ENCODE measurements at regions not wholly inside any gene's neighbourhood (a gene's known extent, or its start where the extent isn't known, plus 50 kb on each side); places are given as distances from the start of the nearest gene placed in this dataset.

DNA sequence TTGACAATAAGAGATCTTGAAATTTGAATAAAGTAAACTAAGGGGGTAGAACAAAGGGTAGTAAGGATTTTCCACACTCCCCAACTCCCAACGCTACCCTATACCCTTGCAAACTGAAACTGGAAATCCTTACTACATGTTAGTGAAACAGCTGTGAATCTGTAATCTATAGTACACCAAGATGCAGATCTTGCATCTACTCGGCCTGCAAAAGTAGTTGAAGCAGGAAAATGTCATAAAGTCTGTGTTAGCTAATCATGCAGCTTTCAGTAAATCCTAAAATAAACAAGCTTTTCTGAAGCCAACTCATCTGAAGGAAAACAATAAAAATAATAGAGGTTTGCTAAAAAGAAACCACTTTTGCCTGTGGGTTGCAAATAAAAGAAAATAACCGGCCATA, 1242.0 kb upstream of the ACO1 start:
- ChIA-PET POLR2A (no interaction called here), CTCF (no interaction called here)
- no peak overlapping the region for H3K27ac ChIP-seq (ENCODE audit: low read length)
- no peak overlapping the region for H3K4me3 ChIP-seq (ENCODE audit: low read depth in 2 of 2, low read length in 2 of 2)
- no peak for DNase-seq (ENCODE audit: low read depth, low spot score)
- H3K27me3 ChIP-seq (ENCODE audit: control insufficient read depth, insufficient read depth, low read length): no peaks in the 10 kb centered on the region
- ATAC-seq: no peak
- in situ Hi-C loops (cut with HindIII; ENCODE audit: low pct_unique_long_range_greater_than_20kb, low sequenced_read_pairs) (no loop called here), intact Hi-C loops (cut with micrococcal nuclease; ENCODE audit: unreplicated experiment) (no loop called here)
- H3K9me3 ChIP-seq (ENCODE audit: control insufficient read depth, insufficient read depth, low read depth, low read length): peaks cover 3% of the 10 kb centered on the region; the same call in 1 of the 2 replicates
- no peaks in the 10 kb centered on the region for H3K4me1 ChIP-seq (ENCODE audit: control insufficient read depth, insufficient read depth, low read length)
- TF ChIP-seq POLR2AphosphoS5 (IDR thresholded peaks at IDR 0.05; ENCODE audit: low read depth, low read length) (no peak), TCF7L2 (IDR thresholded peaks at IDR 0.05; ENCODE audit: low read depth, low read length) (no peak), SIN3A (IDR thresholded peaks at IDR 0.05; ENCODE audit: borderline replicate concordance, insufficient read depth, low read depth, low read length) (no peak)
- TF ChIP-seq, protein P1, sequence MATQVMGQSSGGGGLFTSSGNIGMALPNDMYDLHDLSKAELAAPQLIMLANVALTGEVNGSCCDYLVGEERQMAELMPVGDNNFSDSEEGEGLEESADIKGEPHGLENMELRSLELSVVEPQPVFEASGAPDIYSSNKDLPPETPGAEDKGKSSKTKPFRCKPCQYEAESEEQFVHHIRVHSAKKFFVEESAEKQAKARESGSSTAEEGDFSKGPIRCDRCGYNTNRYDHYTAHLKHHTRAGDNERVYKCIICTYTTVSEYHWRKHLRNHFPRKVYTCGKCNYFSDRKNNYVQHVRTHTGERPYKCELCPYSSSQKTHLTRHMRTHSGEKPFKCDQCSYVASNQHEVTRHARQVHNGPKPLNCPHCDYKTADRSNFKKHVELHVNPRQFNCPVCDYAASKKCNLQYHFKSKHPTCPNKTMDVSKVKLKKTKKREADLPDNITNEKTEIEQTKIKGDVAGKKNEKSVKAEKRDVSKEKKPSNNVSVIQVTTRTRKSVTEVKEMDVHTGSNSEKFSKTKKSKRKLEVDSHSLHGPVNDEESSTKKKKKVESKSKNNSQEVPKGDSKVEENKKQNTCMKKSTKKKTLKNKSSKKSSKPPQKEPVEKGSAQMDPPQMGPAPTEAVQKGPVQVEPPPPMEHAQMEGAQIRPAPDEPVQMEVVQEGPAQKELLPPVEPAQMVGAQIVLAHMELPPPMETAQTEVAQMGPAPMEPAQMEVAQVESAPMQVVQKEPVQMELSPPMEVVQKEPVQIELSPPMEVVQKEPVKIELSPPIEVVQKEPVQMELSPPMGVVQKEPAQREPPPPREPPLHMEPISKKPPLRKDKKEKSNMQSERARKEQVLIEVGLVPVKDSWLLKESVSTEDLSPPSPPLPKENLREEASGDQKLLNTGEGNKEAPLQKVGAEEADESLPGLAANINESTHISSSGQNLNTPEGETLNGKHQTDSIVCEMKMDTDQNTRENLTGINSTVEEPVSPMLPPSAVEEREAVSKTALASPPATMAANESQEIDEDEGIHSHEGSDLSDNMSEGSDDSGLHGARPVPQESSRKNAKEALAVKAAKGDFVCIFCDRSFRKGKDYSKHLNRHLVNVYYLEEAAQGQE (IDR thresholded peaks at IDR 0.05; ENCODE audit: insufficient read depth in 1 of 2, low read depth in 2 of 2, low read length in 1 of 2): no peak
- TF ChIP-seq, protein P2, sequence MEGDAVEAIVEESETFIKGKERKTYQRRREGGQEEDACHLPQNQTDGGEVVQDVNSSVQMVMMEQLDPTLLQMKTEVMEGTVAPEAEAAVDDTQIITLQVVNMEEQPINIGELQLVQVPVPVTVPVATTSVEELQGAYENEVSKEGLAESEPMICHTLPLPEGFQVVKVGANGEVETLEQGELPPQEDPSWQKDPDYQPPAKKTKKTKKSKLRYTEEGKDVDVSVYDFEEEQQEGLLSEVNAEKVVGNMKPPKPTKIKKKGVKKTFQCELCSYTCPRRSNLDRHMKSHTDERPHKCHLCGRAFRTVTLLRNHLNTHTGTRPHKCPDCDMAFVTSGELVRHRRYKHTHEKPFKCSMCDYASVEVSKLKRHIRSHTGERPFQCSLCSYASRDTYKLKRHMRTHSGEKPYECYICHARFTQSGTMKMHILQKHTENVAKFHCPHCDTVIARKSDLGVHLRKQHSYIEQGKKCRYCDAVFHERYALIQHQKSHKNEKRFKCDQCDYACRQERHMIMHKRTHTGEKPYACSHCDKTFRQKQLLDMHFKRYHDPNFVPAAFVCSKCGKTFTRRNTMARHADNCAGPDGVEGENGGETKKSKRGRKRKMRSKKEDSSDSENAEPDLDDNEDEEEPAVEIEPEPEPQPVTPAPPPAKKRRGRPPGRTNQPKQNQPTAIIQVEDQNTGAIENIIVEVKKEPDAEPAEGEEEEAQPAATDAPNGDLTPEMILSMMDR (IDR thresholded peaks at IDR 0.05): no peak
- no peaks in the 10 kb centered on the region for H3K36me3 ChIP-seq (ENCODE audit: control insufficient read depth, insufficient read depth, low read length)
- BruUV-seq (replicated peaks): no TSS peak

DNA sequence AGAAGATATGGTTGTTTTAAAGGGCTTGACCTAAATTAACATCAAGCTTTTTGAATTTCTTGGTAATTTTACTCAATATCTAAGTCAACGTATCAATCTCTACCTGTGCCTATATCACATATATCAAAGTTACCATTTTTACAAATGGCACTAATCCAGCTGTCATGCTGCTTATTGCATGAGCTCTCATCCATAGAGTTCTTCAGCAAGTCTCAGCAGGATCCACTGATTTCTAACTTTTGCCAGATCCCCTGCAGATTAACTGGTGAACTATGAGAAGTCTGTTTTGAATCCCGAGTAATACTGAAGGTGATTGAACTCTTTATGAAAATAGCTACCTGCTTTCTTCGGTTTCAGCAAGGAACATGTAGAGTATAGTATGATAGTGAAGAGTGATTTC, 1239.8 kb upstream of the ACO1 start:
- Histone ChIP-seq H3K9me3 (ENCODE audit: control insufficient read depth, insufficient read depth, low read depth, low read length) (peaks cover 4% of the 10 kb centered on the region; the same call in 1 of the 2 replicates), H3K4me1 (ENCODE audit: control insufficient read depth, insufficient read depth, low read length) (no peaks in the 10 kb centered on the region), H3K27me3 (ENCODE audit: control insufficient read depth, insufficient read depth, low read length) (no peaks in the 10 kb centered on the region), H3K27ac (ENCODE audit: low read length) (no peak overlapping the region), H3K36me3 (ENCODE audit: control insufficient read depth, insufficient read depth, low read length) (no peaks in the 10 kb centered on the region), H3K4me3 (ENCODE audit: low read depth in 2 of 2, low read length in 2 of 2) (no peak overlapping the region)
- intact Hi-C loops (cut with micrococcal nuclease; ENCODE audit: unreplicated experiment): no loop called here
- TF ChIP-seq SIN3A (IDR thresholded peaks at IDR 0.05; ENCODE audit: borderline replicate concordance, insufficient read depth, low read depth, low read length): no peak
- TF ChIP-seq, protein P2 (IDR thresholded peaks at IDR 0.05): no peak
- TF ChIP-seq, protein P1 (IDR thresholded peaks at IDR 0.05; ENCODE audit: insufficient read depth in 1 of 2, low read depth in 2 of 2, low read length in 1 of 2): no peak
- no peak for TF ChIP-seq TCF7L2 (IDR thresholded peaks at IDR 0.05; ENCODE audit: low read depth, low read length)
- TF ChIP-seq POLR2AphosphoS5 (IDR thresholded peaks at IDR 0.05; ENCODE audit: low read depth, low read length): no peak
- no TSS peak for BruUV-seq (replicated peaks)
- in situ Hi-C loops (cut with HindIII; ENCODE audit: low pct_unique_long_range_greater_than_20kb, low sequenced_read_pairs): no loop called here
- CTCF ChIA-PET: no interaction called here
- ATAC-seq (no peak), DNase-seq (ENCODE audit: low read depth, low spot score) (no peak)
- POLR2A ChIA-PET: no interaction called here
